Suprapubic skin (tissue), 4 donors: ENCODE measurements at regions not wholly inside any gene's neighbourhood (a gene's known extent, or its start where the extent isn't known, plus 50 kb on each side); places are given as distances from the start of the nearest gene placed in this dataset.

Experiments
- DNase-seq, 2 donors: peaks; one replicate each; pipeline ENCODE4 v3.0.0-alpha.2; 2019; ENCODE audit warnings: low spot score in 2 of 2
- H3K27ac ChIP-seq: fragments of 200-600 bp; sonication (generic); one replicate; pipeline ENCODE4 v1.5.1; 2019
- H3K27me3 ChIP-seq: fragments of 200-600 bp; sonication (generic); one replicate; pipeline ENCODE4 v1.5.1; 2019
- H3K36me3 ChIP-seq: fragments of 200-600 bp; sonication (generic); one replicate; pipeline ENCODE4 v1.5.1; 2019
- H3K4me1 ChIP-seq: fragments of 200-600 bp; sonication (generic); one replicate; pipeline ENCODE4 v1.5.1; 2019
- H3K4me3 ChIP-seq: fragments of 200-600 bp; sonication (generic); one replicate; pipeline ENCODE4 v1.5.1; 2019; ENCODE audit warnings: mild to moderate bottlenecking
- H3K9me3 ChIP-seq: fragments of 200-600 bp; sonication (generic); one replicate; pipeline ENCODE4 v1.5.1; 2019
- CTCF ChIP-seq, 2 donors: fragments of 200-600 bp in 1 of 2; fragments of 450-650 bp in 1 of 2; sonication (generic) in 1 of 2; IDR thresholded peaks; one replicate each; pipeline ENCODE4 v1.5.1; 2016 to 2019; ENCODE audit warnings: antibody characterized with exemption in 2 of 2, mild to moderate bottlenecking in 1 of 2, moderate library complexity in 1 of 2
- EP300 ChIP-seq: sonication (generic); formaldehyde crosslinking; IDR thresholded peaks from one replicate; pipeline ENCODE4 v1.6.1; 2017; ENCODE audit warnings: antibody characterized with exemption
- POLR2A ChIP-seq, 2 donors: fragments of 450-650 bp; IDR thresholded peaks; one replicate each; pipeline ENCODE4 v1.6.1; 2017; ENCODE audit warnings: antibody characterized with exemption in 2 of 2, mild to moderate bottlenecking in 2 of 2, moderate library complexity in 2 of 2
- POLR2AphosphoS5 ChIP-seq, 3 donors: sonication (generic); formaldehyde crosslinking; IDR thresholded peaks; one replicate each; pipeline ENCODE4 v1.6.1; 2017; ENCODE audit warnings: antibody characterized with exemption in 3 of 3
- WGBS: methylation state at CpG from one replicate; pipeline ENCODE4 v1.1.5; 2018; 5-methylcytosine and 5-hydroxymethylcytosine counted together

DNA sequence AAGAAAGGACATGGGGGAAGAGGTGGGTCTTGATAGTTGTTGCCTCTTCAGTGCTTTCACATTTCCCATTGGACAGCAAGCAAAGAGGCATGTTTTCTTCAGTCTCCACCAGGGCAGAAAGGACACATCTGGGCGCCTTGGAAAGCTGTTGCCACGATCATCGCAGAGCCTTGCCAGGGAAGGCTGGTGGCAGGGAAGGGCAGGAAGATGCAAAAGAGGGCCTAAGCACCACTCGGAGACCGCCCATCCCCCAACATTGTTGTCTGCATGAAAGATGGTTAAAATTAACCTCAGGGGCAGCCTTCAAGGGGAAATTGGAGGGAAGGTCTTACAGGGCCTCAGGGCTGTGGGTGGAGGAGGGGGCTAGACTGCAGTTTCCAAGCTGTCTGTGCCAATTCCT is 114.2 kb downstream of the SOX9 start:
- H3K27me3 ChIP-seq: peaks cover 22% of the 10 kb centered on the region
- no peaks in the 10 kb centered on the region for H3K9me3 ChIP-seq
- TF ChIP-seq EP300 (no peak), POLR2A (IDR thresholded peaks at IDR 0.05) (no peak), CTCF (IDR thresholded peaks at IDR 0.05) (no peak), POLR2AphosphoS5 (IDR thresholded peaks at IDR 0.05) (no peak)
- no peak for DNase-seq
- H3K4me1 ChIP-seq: no peaks in the 10 kb centered on the region
- WGBS: 71% methylated on average over 5 of the region's 5 CpGs
- no peaks in the 10 kb centered on the region for H3K36me3 ChIP-seq
- H3K27ac ChIP-seq: no peak overlapping the region
- H3K4me3 ChIP-seq: no peak overlapping the region

GRCh38 chr17:72236980-72237633 is 116.3 kb downstream of the SOX9 start:
- Histone ChIP-seq H3K9me3 (no peaks in the 10 kb centered on the region), H3K27me3 (peaks cover 22% of the 10 kb centered on the region), H3K4me3 (no peak overlapping the region), H3K36me3 (no peaks in the 10 kb centered on the region), H3K27ac (no peak overlapping the region), H3K4me1 (no peaks in the 10 kb centered on the region)
- WGBS: 38% methylated on average over 13 of the region's 13 CpGs
- TF ChIP-seq POLR2A (IDR thresholded peaks at IDR 0.05) (no peak), POLR2AphosphoS5 (IDR thresholded peaks at IDR 0.05) (no peak), CTCF (IDR thresholded peaks at IDR 0.05) (no peak), EP300 (no peak)
- DNase-seq: no peak

DNA sequence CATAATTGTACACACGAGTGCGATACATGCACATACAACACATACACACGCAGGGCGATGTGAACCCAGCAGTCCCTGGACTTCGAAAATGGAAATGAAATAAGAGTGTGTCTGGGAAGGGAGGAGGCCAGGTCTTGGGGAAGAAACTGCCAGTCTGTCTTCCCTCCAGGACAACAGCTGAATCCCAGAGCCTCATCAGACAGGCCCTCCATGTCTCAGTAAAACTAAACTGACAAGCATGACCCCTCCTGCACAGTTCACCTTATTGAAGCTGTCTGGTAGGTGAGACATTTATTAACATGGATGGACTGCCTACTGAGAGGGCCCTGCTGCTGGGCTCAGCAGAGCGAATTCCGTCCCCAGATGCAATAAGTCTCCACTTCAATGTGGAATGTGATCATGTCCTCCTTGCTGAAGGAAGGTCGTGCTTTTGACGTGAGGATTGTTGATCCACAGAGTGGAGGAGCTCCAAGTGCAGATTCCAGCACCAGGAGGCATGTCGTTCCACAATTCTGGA is 117.4 kb downstream of the SOX9 start:
- no peak overlapping the region for H3K27ac ChIP-seq
- no peaks in the 10 kb centered on the region for H3K9me3 ChIP-seq
- no peaks in the 10 kb centered on the region for H3K4me1 ChIP-seq
- H3K27me3 ChIP-seq: peaks cover 20% of the 10 kb centered on the region
- no peak for DNase-seq
- H3K4me3 ChIP-seq: no peak overlapping the region
- 83% methylated on average over 10 of the region's 10 CpGs for WGBS
- TF ChIP-seq EP300 (no peak), POLR2AphosphoS5 (IDR thresholded peaks at IDR 0.05) (no peak), POLR2A (IDR thresholded peaks at IDR 0.05) (no peak), CTCF (IDR thresholded peaks at IDR 0.05) (no peak)
- H3K36me3 ChIP-seq: no peaks in the 10 kb centered on the region

- TF ChIP-seq CTCF (IDR thresholded peaks at IDR 0.05): no peak
- no peak for TF ChIP-seq EP300
- no peak for TF ChIP-seq POLR2A (IDR thresholded peaks at IDR 0.05)
- Histone ChIP-seq H3K27me3 (peaks cover 14% of the 10 kb centered on the region), H3K4me3 (no peak overlapping the region), H3K36me3 (no peaks in the 10 kb centered on the region), H3K27ac (no peak overlapping the region), H3K4me1 (no peaks in the 10 kb centered on the region), H3K9me3 (peaks cover 9% of the 10 kb centered on the region)
- WGBS: 89% methylated on average over 5 of the region's 5 CpGs
- DNase-seq: no peak
These were observed 118.7 kb downstream of the SOX9 start for GRCh38 chr17:72239548-72239947.

- DNase-seq: no peak
- TF ChIP-seq CTCF (IDR thresholded peaks at IDR 0.05) (no peak), EP300 (no peak), POLR2AphosphoS5 (IDR thresholded peaks at IDR 0.05) (no peak), POLR2A (IDR thresholded peaks at IDR 0.05) (no peak)
- Histone ChIP-seq H3K27ac (no peak overlapping the region), H3K4me3 (no peak overlapping the region), H3K4me1 (no peaks in the 10 kb centered on the region), H3K9me3 (peaks cover 9% of the 10 kb centered on the region), H3K36me3 (no peaks in the 10 kb centered on the region), H3K27me3 (peaks cover 11% of the 10 kb centered on the region)
- 66% methylated on average over 3 of the region's 3 CpGs for WGBS
These were observed 119.5 kb downstream of the SOX9 start for GRCh38 chr17:72240333-72240732.
